ENCODE measurements at regions not wholly inside any gene's neighbourhood (a gene's known extent, or its start where the extent isn't known, plus 50 kb on each side); places are given as distances from the start of the nearest gene placed in this dataset.

DNA sequence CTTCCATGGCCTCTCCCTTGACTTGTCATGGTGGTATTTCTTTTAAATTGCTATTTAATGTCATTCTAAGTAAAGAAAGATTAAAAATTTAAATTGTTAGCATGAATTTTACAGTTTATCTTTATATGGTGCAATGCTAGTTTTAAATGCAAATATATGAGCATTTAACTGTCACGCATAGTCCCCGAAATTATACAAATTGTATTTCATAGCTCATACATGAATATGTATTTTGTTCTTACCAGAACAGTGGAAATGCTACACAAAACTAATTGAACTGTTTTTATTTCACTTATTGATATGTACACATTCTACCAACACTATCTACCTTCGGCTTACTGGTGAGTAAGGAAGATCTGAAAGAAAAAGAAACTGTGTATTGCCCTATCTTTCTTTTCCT lies 125.8 kb downstream of the CARTPT start:
- no peak for TF ChIP-seq CTCF (conservative IDR thresholded peaks at IDR 0.05 in 1 of 2, IDR thresholded peaks at IDR 0.05 in 1 of 2; ENCODE audit: low read depth in 1 of 2, low read length in 2 of 2)
- no peak for TF ChIP-seq EZH2 (IDR thresholded peaks at IDR 0.05; ENCODE audit: low read length, missing control alignments)
